ENCODE measurements at regions not wholly inside any gene's neighbourhood (a gene's known extent, or its start where the extent isn't known, plus 50 kb on each side); places are given as distances from the start of the nearest gene placed in this dataset.

- Histone ChIP-seq H3K9ac (no peak overlapping the region), H3K27ac (no peak overlapping the region), H3K4me1 (no peaks in the 10 kb centered on the region), H3K4me3 (no peak overlapping the region), H3K36me3 (no peaks in the 10 kb centered on the region), H3K27me3 (no peaks in the 10 kb centered on the region), H3K9me3 (replicated peaks in 1 of 11) (0 out of 22 replicates have a peak, but pooled peaks cover 0 to 6% (median 0%) of the 10 kb centered on the region in 11 experiments), H3K4me2 (no peak overlapping the region), H4K20me1 (no peaks in the 10 kb centered on the region)
- no peak for TF ChIP-seq Cebpa-rat (IDR thresholded peaks at IDR 0.05)
Measured at GRCh38 chr1:88275259-88275862, 408.7 kb upstream of the PKN2 start.

GRCh38 chr1:88276163-88276562 is 407.9 kb upstream of the PKN2 start:
- H3K9me3 ChIP-seq (replicated peaks in 1 of 11), result 0 out of 22 replicates have a peak, but pooled peaks cover 0 to 6% (median 0%) of the 10 kb centered on the region in 11 experiments
- no peak overlapping the region for H3K27ac ChIP-seq
- no peak overlapping the region for H3K9ac ChIP-seq
- H3K4me2 ChIP-seq, result no peak overlapping the region
- H3K4me3 ChIP-seq, result no peak overlapping the region
- H3K36me3 ChIP-seq, result no peaks in the 10 kb centered on the region
- no peaks in the 10 kb centered on the region for H3K4me1 ChIP-seq
- H3K27me3 ChIP-seq, result no peaks in the 10 kb centered on the region
- no peaks in the 10 kb centered on the region for H4K20me1 ChIP-seq
- TF ChIP-seq Cebpa-rat (IDR thresholded peaks at IDR 0.05), result no peak

- H3K4me1 ChIP-seq, result no peaks in the 10 kb centered on the region
- no peak for TF ChIP-seq Cebpa-rat (IDR thresholded peaks at IDR 0.05)
- no peak overlapping the region for H3K4me3 ChIP-seq
- H4K20me1 ChIP-seq, result no peaks in the 10 kb centered on the region
- 0 out of 22 replicates have a peak, but pooled peaks cover 0 to 6% (median 0%) of the 10 kb centered on the region in 11 experiments for H3K9me3 ChIP-seq (replicated peaks in 1 of 11)
- H3K4me2 ChIP-seq, result no peak overlapping the region
- H3K27me3 ChIP-seq, result no peaks in the 10 kb centered on the region
- no peak overlapping the region for H3K9ac ChIP-seq
- H3K27ac ChIP-seq, result no peak overlapping the region
- H3K36me3 ChIP-seq, result no peaks in the 10 kb centered on the region
Measured at GRCh38 chr1:88284066-88284465, 400.0 kb upstream of the PKN2 start.

GRCh38 chr1:88284666-88285366 is 399.3 kb upstream of the PKN2 start:
- no peaks in the 10 kb centered on the region for H3K9me3 ChIP-seq (replicated peaks in 1 of 11)
- H3K4me1 ChIP-seq, result no peaks in the 10 kb centered on the region
- TF ChIP-seq Cebpa-rat (IDR thresholded peaks at IDR 0.05), result no peak
- H3K9ac ChIP-seq, result no peak overlapping the region
- no peaks in the 10 kb centered on the region for H3K36me3 ChIP-seq
- H3K27ac ChIP-seq, result no peak overlapping the region
- H3K4me3 ChIP-seq, result no peak overlapping the region
- H3K4me2 ChIP-seq, result no peak overlapping the region
- H3K27me3 ChIP-seq, result no peaks in the 10 kb centered on the region
- H4K20me1 ChIP-seq, result no peaks in the 10 kb centered on the region

DNA sequence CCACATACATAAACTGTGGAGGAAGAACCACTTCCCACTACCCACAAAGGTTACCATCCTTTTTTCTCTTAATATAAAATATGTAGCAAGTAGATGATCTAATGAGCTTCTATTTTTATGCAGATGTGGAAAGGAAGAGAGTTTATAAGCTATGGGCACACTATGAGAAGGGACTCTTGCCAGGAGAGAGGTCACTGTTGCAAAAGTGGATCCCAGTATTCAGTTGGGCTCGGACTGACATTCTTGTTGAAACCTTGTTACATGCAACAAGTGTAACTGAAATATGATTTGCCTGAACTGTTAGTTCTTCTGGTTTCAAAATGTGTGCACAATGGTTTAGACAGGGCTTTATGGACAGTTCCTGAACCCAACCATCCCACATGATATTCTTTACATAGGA is 397.4 kb upstream of the PKN2 start:
- no peak for TF ChIP-seq Cebpa-rat (IDR thresholded peaks at IDR 0.05)

GRCh38 chr1:88288571-88288970 is 395.5 kb upstream of the PKN2 start:
- no peak overlapping the region for H3K4me2 ChIP-seq
- H3K9ac ChIP-seq, result no peak overlapping the region
- H3K4me3 ChIP-seq, result no peak overlapping the region
- H3K27ac ChIP-seq, result no peak overlapping the region
- H3K36me3 ChIP-seq, result no peaks in the 10 kb centered on the region
- no peaks in the 10 kb centered on the region for H4K20me1 ChIP-seq
- no peaks in the 10 kb centered on the region for H3K27me3 ChIP-seq
- no peak for TF ChIP-seq Cebpa-rat (IDR thresholded peaks at IDR 0.05)
- H3K9me3 ChIP-seq (replicated peaks in 1 of 11), result no peaks in the 10 kb centered on the region
- H3K4me1 ChIP-seq, result no peaks in the 10 kb centered on the region

More for the DNA sequence above, 397.4 kb upstream of the PKN2 start:
- no peak overlapping the region for H3K4me3 ChIP-seq
- H3K27me3 ChIP-seq, result no peaks in the 10 kb centered on the region
- no peaks in the 10 kb centered on the region for H3K4me1 ChIP-seq
- no peak overlapping the region for H3K9ac ChIP-seq
- no peaks in the 10 kb centered on the region for H3K36me3 ChIP-seq
- no peaks in the 10 kb centered on the region for H3K9me3 ChIP-seq (replicated peaks in 1 of 11)
- H3K4me2 ChIP-seq, result no peak overlapping the region
- H4K20me1 ChIP-seq, result no peaks in the 10 kb centered on the region
- H3K27ac ChIP-seq, result no peak overlapping the region

DNA sequence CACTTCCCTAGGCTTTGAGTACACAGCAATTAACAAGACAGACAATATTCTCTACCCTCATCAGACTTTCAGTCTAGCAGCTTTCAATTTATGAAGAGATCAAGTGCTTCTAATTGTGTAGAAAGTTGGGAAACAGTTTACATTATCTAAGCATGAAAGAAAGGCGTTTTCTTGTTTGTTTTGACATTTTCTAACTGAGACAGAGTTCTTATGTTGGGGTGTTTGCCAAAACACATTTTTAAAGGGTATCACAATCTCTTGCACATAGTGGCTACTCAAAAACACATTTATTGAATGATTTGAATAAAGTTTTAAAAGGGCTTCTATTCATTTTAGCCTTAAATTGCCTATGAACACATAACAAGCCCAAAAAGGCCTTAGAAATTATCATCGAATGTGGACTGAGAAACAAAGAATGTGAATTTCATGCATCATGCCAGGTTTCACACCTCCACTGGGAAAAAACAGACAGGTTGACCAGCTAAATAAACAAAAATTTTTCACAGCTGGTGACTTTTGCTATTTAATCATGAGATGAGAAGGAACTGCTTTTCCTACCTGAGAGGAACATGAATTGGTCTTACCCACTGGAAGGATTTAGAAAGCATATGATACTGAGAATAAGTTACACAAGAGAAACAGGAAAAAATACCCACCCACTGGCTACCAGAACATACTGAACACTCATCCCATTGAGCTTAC is 394.5 kb upstream of the PKN2 start:
- TF ChIP-seq Cebpa-rat (IDR thresholded peaks at IDR 0.05), result no peak
- Histone ChIP-seq H3K4me2 (no peak overlapping the region), H3K27ac (no peak overlapping the region), H3K4me3 (no peak overlapping the region), H3K4me1 (no peaks in the 10 kb centered on the region), H3K9ac (no peak overlapping the region), H4K20me1 (no peaks in the 10 kb centered on the region), H3K36me3 (no peaks in the 10 kb centered on the region), H3K27me3 (no peaks in the 10 kb centered on the region), H3K9me3 (replicated peaks in 1 of 11) (no peaks in the 10 kb centered on the region)

DNA sequence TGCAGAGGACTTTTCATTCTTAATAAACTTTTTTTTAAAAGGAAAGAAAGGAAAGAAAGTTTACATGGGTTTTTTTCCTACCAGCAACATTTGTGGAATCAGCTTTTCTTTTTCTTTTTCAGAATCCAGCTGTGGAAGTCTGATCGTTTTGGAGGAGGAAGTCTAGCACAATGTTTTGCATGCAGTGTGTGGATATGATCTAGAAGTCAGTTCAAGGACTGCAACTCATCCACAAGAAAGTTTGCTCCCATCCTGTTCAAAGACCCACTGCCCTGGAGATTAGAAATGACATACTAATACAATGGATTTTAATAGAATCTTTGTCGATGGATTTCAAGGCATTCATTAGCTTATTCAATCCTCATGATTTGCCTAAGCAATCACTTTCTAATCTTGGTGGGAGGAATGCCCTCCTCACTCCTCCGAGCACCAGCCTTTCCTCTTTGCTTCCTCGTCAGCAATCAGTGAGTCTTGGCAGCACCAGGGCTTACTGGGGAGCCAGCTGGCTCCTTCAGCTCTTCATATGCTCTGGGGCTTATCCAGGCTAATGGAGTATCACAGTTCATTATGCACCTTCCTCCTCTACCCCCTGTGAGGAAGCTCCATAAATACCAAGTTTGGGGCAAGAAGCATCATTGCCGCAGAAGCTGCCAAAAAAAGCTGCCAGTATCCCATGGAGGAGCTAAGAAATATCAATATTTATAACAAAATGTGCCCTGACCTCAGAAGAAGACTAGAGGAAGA is 392.3 kb upstream of the PKN2 start:
- no peaks in the 10 kb centered on the region for H3K36me3 ChIP-seq
- no peaks in the 10 kb centered on the region for H3K27me3 ChIP-seq
- H3K9me3 ChIP-seq (replicated peaks in 1 of 11), result no peaks in the 10 kb centered on the region
- H4K20me1 ChIP-seq, result no peaks in the 10 kb centered on the region
- peaks cover 0 to 4% (median 0%) of the 10 kb centered on the region in 10 experiments; a peak in 1 of 20 replicates for H3K4me1 ChIP-seq
- H3K27ac ChIP-seq, result no peak overlapping the region
- TF ChIP-seq Cebpa-rat (IDR thresholded peaks at IDR 0.05), result no peak
- H3K9ac ChIP-seq, result no peak overlapping the region
- H3K4me2 ChIP-seq, result no peak overlapping the region
- H3K4me3 ChIP-seq, result no peak overlapping the region

DNA sequence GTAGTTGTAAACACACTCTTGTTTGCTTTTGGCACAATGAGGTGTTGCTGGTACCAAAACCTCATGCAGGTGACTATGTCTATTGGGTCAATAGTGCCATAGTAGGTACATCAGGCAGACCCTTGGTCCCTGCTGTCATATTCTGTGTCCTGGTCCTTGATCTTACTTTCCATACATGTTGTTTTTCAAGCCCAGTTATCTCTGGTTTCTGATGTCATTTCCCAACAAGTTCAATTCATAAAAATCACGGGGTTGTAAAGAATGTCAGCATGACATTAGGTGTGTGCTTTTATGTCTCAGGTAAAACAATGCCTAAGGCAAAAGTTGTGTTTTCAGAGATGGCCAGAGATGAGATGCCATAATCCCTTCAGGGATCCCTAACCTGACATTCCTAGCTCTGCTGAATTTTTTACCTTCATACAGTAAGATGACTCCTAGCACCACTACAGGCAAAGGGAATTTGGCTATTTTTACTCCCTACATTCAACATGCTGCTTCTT is 390.3 kb upstream of the PKN2 start:
- no peak overlapping the region for H3K4me3 ChIP-seq
- no peak for TF ChIP-seq Cebpa-rat (IDR thresholded peaks at IDR 0.05)

More for the DNA sequence above, 390.3 kb upstream of the PKN2 start:
- no peak overlapping the region for H3K4me2 ChIP-seq
- H4K20me1 ChIP-seq, result no peaks in the 10 kb centered on the region
- no peak overlapping the region for H3K9ac ChIP-seq
- H3K36me3 ChIP-seq, result no peaks in the 10 kb centered on the region
- no peaks in the 10 kb centered on the region for H3K27me3 ChIP-seq
- H3K27ac ChIP-seq, result no peak overlapping the region
- H3K4me1 ChIP-seq, result peaks cover 0 to 4% (median 0%) of the 10 kb centered on the region in 10 experiments; a peak in 1 of 20 replicates
- no peaks in the 10 kb centered on the region for H3K9me3 ChIP-seq (replicated peaks in 1 of 11)

Measured in BLaER1 treated with 17β-estradiol and CSF1 and Interleukin-3, amounts not matched to agents 10 nM and 100 nM (cell line).